Esophagus squamous epithelium (tissue), 4 donors: ENCODE measurements at regions not wholly inside any gene's neighbourhood (a gene's known extent, or its start where the extent isn't known, plus 50 kb on each side); places are given as distances from the start of the nearest gene placed in this dataset.

ENCODE experiments used
- CTCF ChIP-seq, 6 experiments: fragments of 450-650 bp in 4 of 6; fragments of 200-600 bp in 2 of 6; sonication (generic) in 2 of 6; IDR thresholded peaks; one replicate each; pipeline ENCODE4 v1.5.1; 2016 to 2019; ENCODE audit warnings: antibody characterized with exemption in 6 of 6, mild to moderate bottlenecking in 4 of 6, moderate library complexity in 4 of 6
- POLR2A ChIP-seq, 4 donors: fragments of 450-650 bp; IDR thresholded peaks; one replicate each; pipeline ENCODE4 v1.6.1; 2017; ENCODE audit warnings: antibody characterized with exemption in 4 of 4, mild to moderate bottlenecking in 4 of 4, moderate library complexity in 3 of 4

GRCh38 chr12:94702696-94703095, 52.3 kb upstream of the TMCC3 start:
- TF ChIP-seq POLR2A (IDR thresholded peaks at IDR 0.05) (no peak), CTCF (IDR thresholded peaks at IDR 0.05) (no peak)
